SU-DHL-6 (cell line): ENCODE measurements at regions not wholly inside any gene's neighbourhood (a gene's known extent, or its start where the extent isn't known, plus 50 kb on each side); places are given as distances from the start of the nearest gene placed in this dataset.

Experiments used
- H2AFZ ChIP-seq: fragments of 200-600 bp; sonication (generic); 2 replicates; pipeline ENCODE4 v1.6.1; 2014; ENCODE audit warnings: low read depth, mild to moderate bottlenecking, moderate library complexity, mixed read lengths, antibody characterized with exemption, low read length; ENCODE audit not compliant: severe bottlenecking
- H3F3A ChIP-seq: fragments of 200-600 bp; shearing (Covaris generic); 2 replicates; pipeline ENCODE4 v1.6.0; 2016; ENCODE audit warnings: antibody characterized with exemption, mild to moderate bottlenecking; ENCODE audit not compliant: insufficient read depth
- H3K27ac ChIP-seq: fragments of 200-600 bp; sonication (generic); 2 replicates; pipeline ENCODE4 v1.5.1; 2016; ENCODE audit warnings: low read depth, mild to moderate bottlenecking, low read length, moderate library complexity, mixed read lengths
- H3K27me3 ChIP-seq: fragments of 200-600 bp; sonication (generic), shearing (Covaris generic); 2 replicates; pipeline ENCODE4 v1.6.0; 2014; ENCODE audit warnings: mild to moderate bottlenecking, low read length
- H3K36me3 ChIP-seq: fragments of 200-600 bp; sonication (generic); 2 replicates; pipeline ENCODE4 v1.6.1; 2014; ENCODE audit warnings: mild to moderate bottlenecking, low read length, mixed read lengths
- H3K4me2 ChIP-seq: fragments of 300-600, 200-600 bp; shearing (Covaris generic), sonication (generic); 2 replicates; pipeline ENCODE4 v1.6.0; 2014; ENCODE audit warnings: low read length, low read depth, mild to moderate bottlenecking; ENCODE audit not compliant: poor library complexity, severe bottlenecking
- H3K4me3 ChIP-seq: fragments of 200-600 bp; sonication (generic); 2 replicates; pipeline ENCODE4 v1.5.1; 2014; ENCODE audit warnings: antibody characterized with exemption, low read length, mild to moderate bottlenecking, mixed read lengths; ENCODE audit not compliant: insufficient read depth, poor library complexity, severe bottlenecking
- H3K79me2 ChIP-seq: fragments of 200-600 bp; sonication (generic); 2 replicates; pipeline ENCODE4 v1.6.1; 2014; ENCODE audit warnings: mild to moderate bottlenecking, low read length, moderate library complexity; ENCODE audit not compliant: insufficient read depth
- H3K9ac ChIP-seq: fragments of 200-600 bp; sonication (generic); 2 replicates; pipeline ENCODE4 v1.7.0; 2014; ENCODE audit warnings: mild to moderate bottlenecking, low read length
- H3K9me2 ChIP-seq: fragments of 200-600 bp; sonication (generic); replicated peaks from 2 replicates; pipeline ENCODE4 v1.6.1; 2014; ENCODE audit warnings: low read length; ENCODE audit not compliant: insufficient read depth
- H3K9me3 ChIP-seq: fragments of 200-600 bp; sonication (generic); 2 replicates; pipeline ENCODE4 v1.6.1; 2014; ENCODE audit warnings: low read length, mixed read lengths; ENCODE audit not compliant: insufficient read depth
- H4K20me1 ChIP-seq: fragments of 200-600 bp; sonication (generic); 2 replicates; pipeline ENCODE4 v1.6.1; 2014; ENCODE audit warnings: low read depth, mild to moderate bottlenecking, antibody characterized with exemption, low read length, moderate library complexity, mixed read lengths
- EZH2phosphoT487 ChIP-seq: fragments of 200-600 bp; sonication (generic), shearing (Covaris generic); conservative IDR thresholded peaks from 2 replicates; pipeline ENCODE4 v1.6.1; 2018; ENCODE audit warnings: mild to moderate bottlenecking, antibody characterized with exemption, low read length, moderate library complexity, mixed read lengths
- TF ChIP-seq, protein P1 (sequence below): fragments of 200-600 bp; sonication (generic); IDR thresholded peaks from one replicate; pipeline ENCODE4 v1.5.1; 2017; ENCODE audit warnings: antibody characterized with exemption, mild to moderate bottlenecking, low read length, moderate library complexity; ENCODE audit not compliant: insufficient read depth, poor library complexity, severe bottlenecking

- H4K20me1 ChIP-seq = no peaks in the 10 kb centered on the region
- no peaks in the 10 kb centered on the region for H3K79me2 ChIP-seq
- no peak overlapping the region for H3K9ac ChIP-seq
- H2AFZ ChIP-seq = no peak overlapping the region
- H3K27me3 ChIP-seq = no peaks in the 10 kb centered on the region
- no peaks in the 10 kb centered on the region for H3K9me3 ChIP-seq
- H3F3A ChIP-seq = no peaks in the 10 kb centered on the region
- H3K4me2 ChIP-seq = no peak overlapping the region
- H3K9me2 ChIP-seq = no peaks in the 10 kb centered on the region
- TF ChIP-seq, protein P1, sequence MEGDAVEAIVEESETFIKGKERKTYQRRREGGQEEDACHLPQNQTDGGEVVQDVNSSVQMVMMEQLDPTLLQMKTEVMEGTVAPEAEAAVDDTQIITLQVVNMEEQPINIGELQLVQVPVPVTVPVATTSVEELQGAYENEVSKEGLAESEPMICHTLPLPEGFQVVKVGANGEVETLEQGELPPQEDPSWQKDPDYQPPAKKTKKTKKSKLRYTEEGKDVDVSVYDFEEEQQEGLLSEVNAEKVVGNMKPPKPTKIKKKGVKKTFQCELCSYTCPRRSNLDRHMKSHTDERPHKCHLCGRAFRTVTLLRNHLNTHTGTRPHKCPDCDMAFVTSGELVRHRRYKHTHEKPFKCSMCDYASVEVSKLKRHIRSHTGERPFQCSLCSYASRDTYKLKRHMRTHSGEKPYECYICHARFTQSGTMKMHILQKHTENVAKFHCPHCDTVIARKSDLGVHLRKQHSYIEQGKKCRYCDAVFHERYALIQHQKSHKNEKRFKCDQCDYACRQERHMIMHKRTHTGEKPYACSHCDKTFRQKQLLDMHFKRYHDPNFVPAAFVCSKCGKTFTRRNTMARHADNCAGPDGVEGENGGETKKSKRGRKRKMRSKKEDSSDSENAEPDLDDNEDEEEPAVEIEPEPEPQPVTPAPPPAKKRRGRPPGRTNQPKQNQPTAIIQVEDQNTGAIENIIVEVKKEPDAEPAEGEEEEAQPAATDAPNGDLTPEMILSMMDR = no peak
- H3K4me3 ChIP-seq = no peak overlapping the region
- no peaks in the 10 kb centered on the region for H3K36me3 ChIP-seq
- no peak overlapping the region for H3K27ac ChIP-seq
Measured at GRCh38 chr12:19979584-19979983, 388.8 kb upstream of the PDE3A start.

- Histone ChIP-seq H3K9me2 (no peaks in the 10 kb centered on the region), H3F3A (no peaks in the 10 kb centered on the region), H2AFZ (no peak overlapping the region), H3K27ac (no peak overlapping the region), H3K9ac (no peak overlapping the region), H3K4me3 (no peak overlapping the region), H3K4me2 (no peak overlapping the region), H3K36me3 (no peaks in the 10 kb centered on the region), H3K79me2 (no peaks in the 10 kb centered on the region), H4K20me1 (no peaks in the 10 kb centered on the region), H3K9me3 (no peaks in the 10 kb centered on the region), H3K27me3 (no peaks in the 10 kb centered on the region)
- TF ChIP-seq EZH2phosphoT487 = no peak
- TF ChIP-seq, protein P1 = no peak
Measured at GRCh38 chr12:19981944-19982343, 386.4 kb upstream of the PDE3A start.

- TF ChIP-seq EZH2phosphoT487 = no peak
- TF ChIP-seq, protein P1 = no peak
- Histone ChIP-seq H3K9me3 (no peaks in the 10 kb centered on the region), H3K4me2 (no peak overlapping the region), H3K27me3 (no peaks in the 10 kb centered on the region), H3K4me3 (no peak overlapping the region), H3F3A (no peaks in the 10 kb centered on the region), H3K79me2 (no peaks in the 10 kb centered on the region), H4K20me1 (no peaks in the 10 kb centered on the region), H3K27ac (no peak overlapping the region), H3K9ac (no peak overlapping the region), H3K9me2 (no peaks in the 10 kb centered on the region), H2AFZ (no peak overlapping the region), H3K36me3 (no peaks in the 10 kb centered on the region)
Measured at GRCh38 chr12:19988001-19988400, 380.3 kb upstream of the PDE3A start.

GRCh38 chr12:19988459-19988873 is 379.9 kb upstream of the PDE3A start:
- H4K20me1 ChIP-seq = no peaks in the 10 kb centered on the region
- no peaks in the 10 kb centered on the region for H3K36me3 ChIP-seq
- no peaks in the 10 kb centered on the region for H3K9me2 ChIP-seq
- H3K9me3 ChIP-seq = no peaks in the 10 kb centered on the region
- H3K79me2 ChIP-seq = no peaks in the 10 kb centered on the region
- H3K9ac ChIP-seq = no peak overlapping the region
- no peak overlapping the region for H3K4me2 ChIP-seq
- no peak overlapping the region for H3K4me3 ChIP-seq
- H2AFZ ChIP-seq = no peak overlapping the region
- H3K27ac ChIP-seq = no peak overlapping the region
- no peaks in the 10 kb centered on the region for H3K27me3 ChIP-seq
- no peak for TF ChIP-seq EZH2phosphoT487
- TF ChIP-seq, protein P1 = no peak
- no peaks in the 10 kb centered on the region for H3F3A ChIP-seq
